Neural progenitor cell (in vitro differentiated cells): ENCODE measurements at regions not wholly inside any gene's neighbourhood (a gene's known extent, or its start where the extent isn't known, plus 50 kb on each side); places are given as distances from the start of the nearest gene placed in this dataset.

ENCODE experiments used
- DNase-seq: peaks from one replicate; pipeline ENCODE4 v3.0.0-alpha.2; 2016; ENCODE audit warnings: low spot score
- H2AFZ ChIP-seq: fragments of 200-600 bp; sonication (generic); replicated peaks from 2 replicates; pipeline ENCODE4 v1.6.1; 2016; ENCODE audit warnings: antibody characterized with exemption
- H3F3A ChIP-seq: fragments of 200-600 bp; sonication (generic); 2 replicates; pipeline ENCODE4 v1.6.1; 2016; ENCODE audit warnings: antibody characterized with exemption, low read depth
- H3K27ac ChIP-seq: fragments of 200-600 bp; sonication (generic); 2 replicates; pipeline ENCODE4 v1.5.1; 2016; ENCODE audit warnings: mild to moderate bottlenecking
- H3K27me3 ChIP-seq: fragments of 200-600 bp; sonication (generic); 2 replicates; pipeline ENCODE4 v1.6.1; 2016; ENCODE audit warnings: mild to moderate bottlenecking, moderate library complexity
- H3K36me3 ChIP-seq: fragments of 200-600 bp; sonication (generic); 2 replicates; pipeline ENCODE4 v1.5.1; 2016
- H3K4me1 ChIP-seq: fragments of 200-600 bp; sonication (generic); 2 replicates; pipeline ENCODE4 v1.6.1; 2016; ENCODE audit warnings: mixed run types
- H3K4me2 ChIP-seq: fragments of 200-600 bp; sonication (generic); 2 replicates; pipeline ENCODE4 v1.6.1; 2016
- H3K4me3 ChIP-seq: fragments of 200-600 bp; sonication (generic); 2 replicates; pipeline ENCODE4 v1.5.1; 2016
- H3K79me2 ChIP-seq: fragments of 200-600 bp; sonication (generic); 2 replicates; pipeline ENCODE4 v1.6.1; 2016; ENCODE audit warnings: low read depth
- H3K9ac ChIP-seq: fragments of 200-600 bp; sonication (generic); 2 replicates; pipeline ENCODE4 v1.6.1; 2016
- H3K9me3 ChIP-seq: fragments of 200-600 bp; sonication (generic); 2 replicates; pipeline ENCODE4 v1.5.1; 2016; ENCODE audit warnings: low read depth
- H4K20me1 ChIP-seq: fragments of 200-600 bp; sonication (generic); 2 replicates; pipeline ENCODE4 v1.6.1; 2016; ENCODE audit warnings: low read depth
- H3K27ac Mint-ChIP-seq: 3 replicates; pipeline ENCODE4 v1.8.0; 2021; ENCODE audit warnings: mixed read lengths
- H3K27me3 Mint-ChIP-seq: 2 replicates; pipeline ENCODE4 v1.8.0; 2022; ENCODE audit warnings: low read depth, mild to moderate bottlenecking, inconsistent platforms, moderate library complexity, mixed read lengths; ENCODE audit not compliant: insufficient read depth
- H3K36me3 Mint-ChIP-seq: 3 replicates; pipeline ENCODE4 v1.8.0; 2021; ENCODE audit warnings: mixed read lengths
- H3K4me1 Mint-ChIP-seq: 3 replicates; pipeline ENCODE4 v1.8.0; 2021; ENCODE audit warnings: mixed read lengths
- H3K4me3 Mint-ChIP-seq: 3 replicates; pipeline ENCODE4 v1.8.0; 2021; ENCODE audit warnings: mild to moderate bottlenecking, moderate library complexity, mixed read lengths
- H3K9me3 Mint-ChIP-seq: 3 replicates; pipeline ENCODE4 v1.8.0; 2020; ENCODE audit warnings: mixed read lengths
- CTCF ChIP-seq: fragments of 200-600 bp; sonication (generic); IDR thresholded peaks from 2 replicates; pipeline ENCODE4 v1.5.1; 2017; ENCODE audit warnings: antibody characterized with exemption, mild to moderate bottlenecking
- EZH2 ChIP-seq: fragments of 200-600 bp; sonication (generic); IDR thresholded peaks from 2 replicates; pipeline ENCODE4 v1.6.1; 2017; ENCODE audit warnings: antibody characterized with exemption, mild to moderate bottlenecking, moderate library complexity
- EZH2phosphoT487 ChIP-seq: fragments of 200-600 bp; sonication (generic); IDR thresholded peaks from 2 replicates; pipeline ENCODE4 v1.6.1; 2017; ENCODE audit warnings: antibody characterized with exemption

- H3K4me3 Mint-ChIP-seq = no peak overlapping the region
- H3K9me3 Mint-ChIP-seq = no peaks in the 10 kb centered on the region
- no peak for TF ChIP-seq CTCF
- TF ChIP-seq EZH2 = no peak
- no peak for TF ChIP-seq EZH2phosphoT487
- Histone ChIP-seq H3K27me3 (no peaks in the 10 kb centered on the region), H3K36me3 (no peaks in the 10 kb centered on the region), H2AFZ (no peak overlapping the region), H3K27ac (no peak overlapping the region), H4K20me1 (no peaks in the 10 kb centered on the region), H3K4me2 (no peak overlapping the region), H3K9ac (no peak overlapping the region), H3K4me3 (no peak overlapping the region), H3K79me2 (no peaks in the 10 kb centered on the region), H3F3A (no peaks in the 10 kb centered on the region), H3K4me1 (no peaks in the 10 kb centered on the region), H3K9me3 (no peaks in the 10 kb centered on the region)
- no peaks in the 10 kb centered on the region for H3K36me3 Mint-ChIP-seq
- DNase-seq = no peak
- no peaks in the 10 kb centered on the region for H3K27me3 Mint-ChIP-seq
- no peak overlapping the region for H3K27ac Mint-ChIP-seq
- H3K4me1 Mint-ChIP-seq = peaks cover 16% of the 10 kb centered on the region
These were observed 418.0 kb upstream of the PITX2 start for GRCh38 chr4:111040904-111041303.

DNA sequence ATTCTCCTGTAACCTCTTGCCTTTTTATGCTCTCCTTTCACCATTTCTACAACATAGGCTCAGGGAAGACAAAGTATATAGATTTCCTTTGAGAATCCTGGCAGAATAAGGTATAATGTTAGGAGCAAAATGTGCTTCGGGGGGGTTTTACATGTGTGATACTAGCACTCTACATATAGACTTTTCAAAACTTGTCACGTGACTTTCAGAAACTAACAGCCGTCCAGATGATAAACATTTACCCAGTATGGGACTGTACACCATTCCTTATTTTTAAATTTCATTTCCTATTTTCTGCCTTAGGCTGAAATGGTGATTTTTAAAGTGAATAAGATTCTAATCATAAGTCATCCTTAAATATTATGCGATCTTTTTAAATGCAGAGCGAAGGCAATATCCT is 420.4 kb upstream of the PITX2 start:
- Mint-ChIP-seq H3K36me3 (no peaks in the 10 kb centered on the region), H3K27ac (no peak overlapping the region), H3K4me1 (peaks cover 5% of the 10 kb centered on the region), H3K27me3 (no peaks in the 10 kb centered on the region), H3K4me3 (no peak overlapping the region), H3K9me3 (no peaks in the 10 kb centered on the region)
- H3K36me3 ChIP-seq = no peaks in the 10 kb centered on the region
- no peak for DNase-seq
- H3K4me2 ChIP-seq = no peak overlapping the region
- H2AFZ ChIP-seq = no peak overlapping the region
- H4K20me1 ChIP-seq = no peaks in the 10 kb centered on the region
- no peak overlapping the region for H3K9ac ChIP-seq
- H3K4me1 ChIP-seq = no peaks in the 10 kb centered on the region
- no peak overlapping the region for H3K27ac ChIP-seq
- H3K79me2 ChIP-seq = no peaks in the 10 kb centered on the region
- no peak overlapping the region for H3K4me3 ChIP-seq
- no peaks in the 10 kb centered on the region for H3K27me3 ChIP-seq
- no peaks in the 10 kb centered on the region for H3F3A ChIP-seq
- no peak for TF ChIP-seq EZH2
- TF ChIP-seq EZH2phosphoT487 = no peak
- TF ChIP-seq CTCF = no peak
- H3K9me3 ChIP-seq = no peaks in the 10 kb centered on the region

- Histone ChIP-seq H3K4me1 (no peaks in the 10 kb centered on the region), H3K27me3 (no peaks in the 10 kb centered on the region), H3K27ac (no peak overlapping the region), H2AFZ (no peak overlapping the region), H3K9ac (no peak overlapping the region), H3K36me3 (no peaks in the 10 kb centered on the region), H3K4me3 (no peak overlapping the region), H3F3A (no peaks in the 10 kb centered on the region), H3K4me2 (no peak overlapping the region), H3K9me3 (no peaks in the 10 kb centered on the region), H3K79me2 (no peaks in the 10 kb centered on the region), H4K20me1 (no peaks in the 10 kb centered on the region)
- Mint-ChIP-seq H3K4me3 (no peak overlapping the region), H3K9me3 (no peaks in the 10 kb centered on the region), H3K27ac (no peak overlapping the region), H3K4me1 (no peaks in the 10 kb centered on the region), H3K27me3 (no peaks in the 10 kb centered on the region), H3K36me3 (no peaks in the 10 kb centered on the region)
- no peak for DNase-seq
- peak; percentile 44 for TF ChIP-seq CTCF
- TF ChIP-seq EZH2 = no peak
- no peak for TF ChIP-seq EZH2phosphoT487
These were observed 423.1 kb upstream of the PITX2 start for GRCh38 chr4:111045992-111046391.

- Histone ChIP-seq H3K79me2 (no peaks in the 10 kb centered on the region), H3K4me3 (no peak overlapping the region), H3K27me3 (no peaks in the 10 kb centered on the region), H3F3A (no peaks in the 10 kb centered on the region), H3K36me3 (no peaks in the 10 kb centered on the region), H3K9ac (no peak overlapping the region), H3K27ac (no peak overlapping the region), H2AFZ (no peak overlapping the region), H3K4me1 (no peaks in the 10 kb centered on the region), H3K4me2 (no peak overlapping the region), H3K9me3 (no peaks in the 10 kb centered on the region), H4K20me1 (no peaks in the 10 kb centered on the region)
- H3K4me1 Mint-ChIP-seq = no peaks in the 10 kb centered on the region
- TF ChIP-seq EZH2 (no peak), CTCF (no peak)
- peaks cover 4% of the 10 kb centered on the region for H3K9me3 Mint-ChIP-seq
- no peaks in the 10 kb centered on the region for H3K36me3 Mint-ChIP-seq
- H3K27me3 Mint-ChIP-seq = no peaks in the 10 kb centered on the region
- H3K4me3 Mint-ChIP-seq = no peak overlapping the region
- no peak overlapping the region for H3K27ac Mint-ChIP-seq
- no peak for DNase-seq
These were observed 423.9 kb upstream of the PITX2 start for GRCh38 chr4:111046811-111047210.
